Panc1 (cell line): ENCODE measurements at regions not wholly inside any gene's neighbourhood (a gene's known extent, or its start where the extent isn't known, plus 50 kb on each side); places are given as distances from the start of the nearest gene placed in this dataset.

Source experiments
- POLR2AphosphoS5 ChIP-seq: IDR thresholded peaks from 2 replicates; pipeline ENCODE4 v1.6.1; 2012; ENCODE audit warnings: mild to moderate bottlenecking, low read depth, low read length, moderate library complexity
- SIN3A ChIP-seq: IDR thresholded peaks from 2 replicates; pipeline ENCODE4 v1.6.1; 2012; ENCODE audit warnings: low read depth, mild to moderate bottlenecking, low read length, moderate library complexity, borderline replicate concordance; ENCODE audit not compliant: insufficient read depth
- TCF7L2 ChIP-seq: IDR thresholded peaks from 2 replicates; pipeline ENCODE4 v1.6.1; 2011; ENCODE audit warnings: mild to moderate bottlenecking, low read depth, low read length, inconsistent platforms
- TF ChIP-seq, protein P1 (sequence below): fragments of 450-650 bp; IDR thresholded peaks from 2 replicates; pipeline ENCODE4 v1.5.1; 2017; ENCODE audit warnings: mild to moderate bottlenecking
- TF ChIP-seq, protein P2 (sequence below), 2 experiments: IDR thresholded peaks; 2 replicates each; pipeline ENCODE4 v1.6.1; 2011 to 2012; ENCODE audit warnings: low read depth in 2 of 2, control low read depth in 1 of 2, low read length in 1 of 2, mild to moderate bottlenecking in 1 of 2, moderate library complexity in 1 of 2; ENCODE audit not compliant: insufficient read depth in 1 of 2

DNA sequence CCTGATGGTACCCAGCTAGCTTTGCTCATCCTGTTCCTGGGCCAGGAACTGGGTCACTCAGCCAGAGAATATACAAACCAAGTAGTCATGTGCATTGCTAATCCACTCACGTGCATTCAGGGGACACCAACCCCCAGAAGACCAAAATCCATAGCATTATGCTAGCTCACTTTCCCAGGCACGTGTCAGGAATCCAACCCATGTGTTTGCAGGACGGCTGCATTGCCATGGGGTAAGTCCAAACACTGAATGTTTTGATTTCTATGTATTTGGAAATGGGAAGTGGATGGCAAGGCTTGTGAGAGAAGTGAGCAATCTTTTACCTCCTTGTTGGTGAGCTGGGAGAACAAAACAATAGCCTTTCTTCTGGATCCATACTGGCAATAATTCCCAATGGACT is 87.1 kb upstream of the FOXN3 start:
- TF ChIP-seq, protein P1, sequence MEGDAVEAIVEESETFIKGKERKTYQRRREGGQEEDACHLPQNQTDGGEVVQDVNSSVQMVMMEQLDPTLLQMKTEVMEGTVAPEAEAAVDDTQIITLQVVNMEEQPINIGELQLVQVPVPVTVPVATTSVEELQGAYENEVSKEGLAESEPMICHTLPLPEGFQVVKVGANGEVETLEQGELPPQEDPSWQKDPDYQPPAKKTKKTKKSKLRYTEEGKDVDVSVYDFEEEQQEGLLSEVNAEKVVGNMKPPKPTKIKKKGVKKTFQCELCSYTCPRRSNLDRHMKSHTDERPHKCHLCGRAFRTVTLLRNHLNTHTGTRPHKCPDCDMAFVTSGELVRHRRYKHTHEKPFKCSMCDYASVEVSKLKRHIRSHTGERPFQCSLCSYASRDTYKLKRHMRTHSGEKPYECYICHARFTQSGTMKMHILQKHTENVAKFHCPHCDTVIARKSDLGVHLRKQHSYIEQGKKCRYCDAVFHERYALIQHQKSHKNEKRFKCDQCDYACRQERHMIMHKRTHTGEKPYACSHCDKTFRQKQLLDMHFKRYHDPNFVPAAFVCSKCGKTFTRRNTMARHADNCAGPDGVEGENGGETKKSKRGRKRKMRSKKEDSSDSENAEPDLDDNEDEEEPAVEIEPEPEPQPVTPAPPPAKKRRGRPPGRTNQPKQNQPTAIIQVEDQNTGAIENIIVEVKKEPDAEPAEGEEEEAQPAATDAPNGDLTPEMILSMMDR: no peak
- TF ChIP-seq, protein P2, sequence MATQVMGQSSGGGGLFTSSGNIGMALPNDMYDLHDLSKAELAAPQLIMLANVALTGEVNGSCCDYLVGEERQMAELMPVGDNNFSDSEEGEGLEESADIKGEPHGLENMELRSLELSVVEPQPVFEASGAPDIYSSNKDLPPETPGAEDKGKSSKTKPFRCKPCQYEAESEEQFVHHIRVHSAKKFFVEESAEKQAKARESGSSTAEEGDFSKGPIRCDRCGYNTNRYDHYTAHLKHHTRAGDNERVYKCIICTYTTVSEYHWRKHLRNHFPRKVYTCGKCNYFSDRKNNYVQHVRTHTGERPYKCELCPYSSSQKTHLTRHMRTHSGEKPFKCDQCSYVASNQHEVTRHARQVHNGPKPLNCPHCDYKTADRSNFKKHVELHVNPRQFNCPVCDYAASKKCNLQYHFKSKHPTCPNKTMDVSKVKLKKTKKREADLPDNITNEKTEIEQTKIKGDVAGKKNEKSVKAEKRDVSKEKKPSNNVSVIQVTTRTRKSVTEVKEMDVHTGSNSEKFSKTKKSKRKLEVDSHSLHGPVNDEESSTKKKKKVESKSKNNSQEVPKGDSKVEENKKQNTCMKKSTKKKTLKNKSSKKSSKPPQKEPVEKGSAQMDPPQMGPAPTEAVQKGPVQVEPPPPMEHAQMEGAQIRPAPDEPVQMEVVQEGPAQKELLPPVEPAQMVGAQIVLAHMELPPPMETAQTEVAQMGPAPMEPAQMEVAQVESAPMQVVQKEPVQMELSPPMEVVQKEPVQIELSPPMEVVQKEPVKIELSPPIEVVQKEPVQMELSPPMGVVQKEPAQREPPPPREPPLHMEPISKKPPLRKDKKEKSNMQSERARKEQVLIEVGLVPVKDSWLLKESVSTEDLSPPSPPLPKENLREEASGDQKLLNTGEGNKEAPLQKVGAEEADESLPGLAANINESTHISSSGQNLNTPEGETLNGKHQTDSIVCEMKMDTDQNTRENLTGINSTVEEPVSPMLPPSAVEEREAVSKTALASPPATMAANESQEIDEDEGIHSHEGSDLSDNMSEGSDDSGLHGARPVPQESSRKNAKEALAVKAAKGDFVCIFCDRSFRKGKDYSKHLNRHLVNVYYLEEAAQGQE (IDR thresholded peaks at IDR 0.05; ENCODE audit: insufficient read depth in 1 of 2, low read depth in 2 of 2, low read length in 1 of 2): no peak
- TF ChIP-seq POLR2AphosphoS5: no peak
- TF ChIP-seq SIN3A: no peak
- TF ChIP-seq TCF7L2: no peak
